ENCODE measurements at regions not wholly inside any gene's neighbourhood (a gene's known extent, or its start where the extent isn't known, plus 50 kb on each side); places are given as distances from the start of the nearest gene placed in this dataset.

- DNase-seq (ENCODE audit: low read depth in 2 of 2, low spot score in 1 of 2) = no peak
Measured at GRCh38 chr7:38069052-38069451, 109.0 kb upstream of the STARD3NL start.

- no peak for DNase-seq (ENCODE audit: low read depth in 2 of 2, low spot score in 1 of 2)
Measured at GRCh38 chr7:38070718-38071117, 107.3 kb upstream of the STARD3NL start.

GRCh38 chr7:38086857-38087256, 91.2 kb upstream of the STARD3NL start:
- no peak for DNase-seq (ENCODE audit: low read depth in 2 of 2, low spot score in 1 of 2)

- no peak for DNase-seq (ENCODE audit: low read depth in 2 of 2, low spot score in 1 of 2)
Measured at GRCh38 chr7:38102507-38102906, 75.5 kb upstream of the STARD3NL start.

DNA sequence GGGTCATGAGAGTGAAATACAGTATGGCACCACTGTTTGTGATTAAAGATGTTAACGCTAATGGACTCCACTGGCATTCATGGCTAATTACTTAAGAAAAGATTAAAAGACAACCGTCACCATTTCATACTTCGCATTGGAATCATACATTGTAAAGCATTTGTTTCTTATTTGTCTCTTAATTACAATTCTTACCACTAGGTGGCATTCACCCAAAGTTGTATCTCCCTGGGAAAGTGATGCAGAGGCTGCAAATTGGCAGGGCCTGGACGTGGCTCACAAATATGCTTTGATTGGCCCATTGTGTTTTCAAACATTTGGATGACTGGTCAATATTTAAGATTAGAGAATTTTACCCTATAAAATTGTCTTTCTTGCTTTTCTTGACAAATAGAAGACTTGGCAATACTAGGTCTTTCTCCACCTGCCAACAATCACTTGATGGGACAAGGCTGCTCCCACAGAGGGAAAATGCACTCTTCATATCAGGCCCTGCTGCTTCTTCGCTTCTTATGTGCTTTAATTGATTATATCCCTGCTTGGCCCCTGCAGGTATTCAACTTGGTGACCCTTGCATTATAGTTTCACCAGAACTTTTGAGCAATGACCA, 72.1 kb upstream of the STARD3NL start:
- DNase-seq (ENCODE audit: low read depth in 2 of 2, low spot score in 1 of 2) = no peak

- peak; percentile 41 to 53 for DNase-seq (ENCODE audit: low read depth in 2 of 2, low spot score in 1 of 2)
Measured at GRCh38 chr7:38107486-38107893, 70.6 kb upstream of the STARD3NL start.

- no peak for DNase-seq (ENCODE audit: low read depth in 2 of 2, low spot score in 1 of 2)
Measured at GRCh38 chr7:38112075-38112474, 66.0 kb upstream of the STARD3NL start.

DNA sequence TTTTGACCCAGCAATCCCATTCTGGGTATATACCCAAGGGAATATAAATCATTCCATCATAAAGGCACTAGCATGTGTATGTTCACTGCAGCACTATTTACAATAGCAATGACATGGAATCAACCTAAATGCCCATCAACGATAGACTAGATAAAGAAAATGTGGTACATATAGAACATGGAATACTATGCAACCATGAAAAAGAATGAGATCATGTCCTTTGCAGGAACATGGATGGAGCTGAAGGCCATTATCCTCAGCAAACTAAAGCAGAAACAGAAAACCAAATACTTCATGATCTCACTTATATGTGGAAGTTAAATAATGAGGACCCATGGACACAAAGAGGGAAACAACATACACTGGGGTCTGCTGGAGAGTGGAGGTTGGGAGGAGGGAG, 58.0 kb upstream of the STARD3NL start:
- DNase-seq (ENCODE audit: low read depth in 2 of 2, low spot score in 1 of 2) = no peak

DNA sequence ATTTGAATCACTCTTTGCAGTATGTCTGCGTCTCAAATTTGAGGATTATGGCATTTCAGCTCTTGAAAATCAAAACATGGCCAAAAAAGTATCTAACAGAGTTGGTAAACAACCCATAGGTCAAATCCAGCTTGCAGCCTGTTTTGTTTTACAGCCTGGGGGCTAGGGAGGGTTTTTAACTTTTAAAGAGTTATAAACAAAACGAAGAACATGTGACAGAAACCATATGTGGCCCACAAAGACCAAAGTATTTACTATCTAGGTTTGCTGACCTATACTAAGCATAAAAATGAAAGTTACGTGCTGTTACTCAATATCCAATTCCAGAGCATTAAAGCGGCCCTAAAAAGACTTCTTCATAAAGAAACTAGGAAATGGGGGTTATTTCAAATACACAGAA, 55.5 kb upstream of the STARD3NL start:
- no peak for DNase-seq (ENCODE audit: low read depth in 2 of 2, low spot score in 1 of 2)

GRCh38 chr7:38123494-38123893, 54.6 kb upstream of the STARD3NL start:
- DNase-seq (ENCODE audit: low read depth in 2 of 2, low spot score in 1 of 2) = no peak

- DNase-seq (ENCODE audit: low read depth in 2 of 2, low spot score in 1 of 2) = no peak
Measured at GRCh38 chr7:38127216-38128207, 50.5 kb upstream of the STARD3NL start.

Measured in stimulated activated CD8-positive, alpha-beta memory T cell treated with anti-CD3 and anti-CD28 coated beads, Interleukin-4, amount 100 ng/mL, for 1 hour (primary cell).